ENCODE measurements at regions not wholly inside any gene's neighbourhood (a gene's known extent, or its start where the extent isn't known, plus 50 kb on each side); places are given as distances from the start of the nearest gene placed in this dataset.

DNA sequence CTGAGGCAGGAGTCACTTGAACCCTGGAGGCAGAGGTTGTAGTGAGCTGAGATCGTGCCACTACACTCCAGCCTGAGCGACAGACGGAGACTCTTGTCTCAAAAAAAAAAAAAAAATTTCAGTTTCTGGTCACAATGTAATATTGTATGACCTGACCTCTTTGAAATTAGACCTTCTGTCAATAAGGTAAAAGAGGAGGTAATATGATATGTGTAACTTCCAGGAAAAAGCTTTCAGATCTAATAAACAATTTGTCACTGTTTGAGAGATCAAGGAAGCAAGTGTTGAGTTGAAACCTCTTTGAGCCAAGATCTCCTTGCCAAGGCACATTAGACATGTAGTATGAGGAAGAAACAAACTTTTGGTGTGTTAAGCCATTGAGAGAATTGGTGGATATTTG, 101.7 kb upstream of the ATF7IP start:
- Mint-ChIP-seq H3K27ac (no peak overlapping the region), H3K4me1 (ENCODE audit: low read depth) (peaks cover 16% of the 10 kb centered on the region), H3K36me3 (ENCODE audit: low read depth) (no peaks in the 10 kb centered on the region), H3K27me3 (ENCODE audit: insufficient read depth) (no peaks in the 10 kb centered on the region), H3K9me3 (peaks cover 25% of the 10 kb centered on the region), H3K4me3 (no peak overlapping the region)
- DNase-seq (ENCODE audit: low spot score): no peak
- intact Hi-C loops (cut with micrococcal nuclease): no loop called here

DNA sequence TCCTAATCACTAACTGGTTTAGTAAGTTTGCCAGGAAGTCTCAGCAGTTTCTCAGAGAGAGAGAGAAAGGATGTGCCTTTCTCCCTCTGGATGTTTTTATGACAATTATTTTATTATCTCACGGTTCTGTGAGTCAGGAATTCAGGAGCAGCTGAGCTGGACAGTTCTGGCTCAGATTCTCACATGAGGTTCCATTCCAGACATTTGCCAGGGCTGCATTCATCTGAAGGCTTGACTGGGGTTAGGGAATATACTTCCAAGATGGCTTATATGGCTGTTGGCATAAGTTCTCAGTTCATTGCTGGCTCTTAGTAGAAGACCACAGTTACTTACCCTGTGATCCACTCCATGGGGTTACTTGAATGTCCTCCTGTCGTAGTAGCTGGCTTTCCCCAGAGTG, 101.2 kb upstream of the ATF7IP start:
- Mint-ChIP-seq H3K27ac (no peak overlapping the region), H3K36me3 (ENCODE audit: low read depth) (no peaks in the 10 kb centered on the region), H3K27me3 (ENCODE audit: insufficient read depth) (no peaks in the 10 kb centered on the region), H3K4me1 (ENCODE audit: low read depth) (peaks cover 11% of the 10 kb centered on the region), H3K9me3 (peaks cover 28% of the 10 kb centered on the region), H3K4me3 (no peak overlapping the region)
- no peak for DNase-seq (ENCODE audit: low spot score)
- intact Hi-C loops (cut with micrococcal nuclease): no loop called here

DNA sequence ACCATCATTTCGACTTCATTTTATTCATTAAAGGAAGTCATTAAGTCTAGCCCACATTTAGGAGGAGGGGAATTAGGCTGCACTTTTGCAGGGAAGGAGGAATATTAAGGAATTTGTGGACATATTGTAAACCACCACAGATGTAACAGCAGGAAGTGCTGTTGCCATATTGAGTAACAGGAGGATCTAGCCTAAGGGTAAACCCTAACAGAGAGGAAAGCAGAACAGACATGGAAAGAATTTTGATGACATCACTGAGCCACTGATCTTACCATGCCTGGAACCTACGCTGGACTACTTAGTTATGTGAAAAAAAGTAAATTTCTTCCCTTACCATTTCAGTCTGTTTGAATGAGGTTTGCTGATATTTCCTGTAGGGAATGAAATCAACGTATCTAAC, 100.7 kb upstream of the ATF7IP start:
- Mint-ChIP-seq H3K36me3 (ENCODE audit: low read depth) (no peaks in the 10 kb centered on the region), H3K4me1 (ENCODE audit: low read depth) (peaks cover 11% of the 10 kb centered on the region), H3K27me3 (ENCODE audit: insufficient read depth) (no peaks in the 10 kb centered on the region), H3K4me3 (no peak overlapping the region), H3K9me3 (peaks cover 28% of the 10 kb centered on the region), H3K27ac (no peak overlapping the region)
- intact Hi-C loops (cut with micrococcal nuclease): no loop called here
- DNase-seq (ENCODE audit: low spot score): no peak

DNA sequence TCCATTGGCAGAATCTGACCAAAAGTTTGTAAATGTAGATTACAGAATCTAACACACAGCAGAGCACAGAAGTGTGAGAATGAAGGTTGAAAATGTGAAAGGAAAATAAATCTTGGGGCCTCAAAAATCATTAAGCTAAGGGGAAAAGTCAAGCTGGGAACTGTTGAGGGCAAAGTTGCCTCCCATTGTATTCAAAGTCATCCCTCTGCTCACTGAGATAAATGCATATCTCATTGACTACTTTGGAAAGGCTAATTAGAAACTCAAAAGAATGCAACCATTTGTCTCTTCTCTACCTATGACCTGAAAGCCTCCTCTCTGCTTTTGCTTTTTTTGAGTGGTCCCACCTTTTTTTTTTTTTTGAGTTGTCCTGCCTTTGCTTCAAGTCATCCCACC, 97.4 kb upstream of the ATF7IP start:
- no peak overlapping the region for H3K27ac Mint-ChIP-seq
- no peak for DNase-seq (ENCODE audit: low spot score)
- H3K4me3 Mint-ChIP-seq: no peak overlapping the region
- intact Hi-C loops (cut with micrococcal nuclease): no loop called here
- peaks cover 1% of the 10 kb centered on the region for H3K27me3 Mint-ChIP-seq (ENCODE audit: insufficient read depth)
- H3K4me1 Mint-ChIP-seq (ENCODE audit: low read depth): peaks cover 9% of the 10 kb centered on the region
- peaks cover 34% of the 10 kb centered on the region for H3K9me3 Mint-ChIP-seq
- H3K36me3 Mint-ChIP-seq (ENCODE audit: low read depth): peaks cover 9% of the 10 kb centered on the region

DNA sequence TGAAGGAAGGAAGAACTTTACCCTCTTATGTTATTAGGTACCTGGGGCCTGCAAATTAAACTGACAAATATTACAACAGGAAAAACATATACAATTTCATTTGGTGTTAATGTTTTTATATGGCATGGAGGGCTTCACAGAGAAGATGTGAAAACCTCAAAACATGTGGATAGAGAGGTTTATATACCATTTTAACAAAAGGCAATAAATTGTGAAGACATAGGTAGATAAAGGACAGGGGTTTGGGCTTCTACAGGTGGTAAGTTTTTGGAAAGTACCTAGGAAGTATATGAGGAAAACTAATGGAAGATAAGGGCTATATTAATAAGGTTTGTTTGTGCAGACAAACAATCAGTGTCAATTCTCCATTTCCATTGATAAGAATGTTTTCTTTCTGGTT, 95.1 kb upstream of the ATF7IP start:
- intact Hi-C loops (cut with micrococcal nuclease): no loop called here
- no peak overlapping the region for H3K27ac Mint-ChIP-seq
- H3K9me3 Mint-ChIP-seq: peaks cover 29% of the 10 kb centered on the region
- peaks cover 12% of the 10 kb centered on the region for H3K36me3 Mint-ChIP-seq (ENCODE audit: low read depth)
- DNase-seq (ENCODE audit: low spot score): no peak
- peaks cover 1% of the 10 kb centered on the region for H3K27me3 Mint-ChIP-seq (ENCODE audit: insufficient read depth)
- peaks cover 10% of the 10 kb centered on the region for H3K4me1 Mint-ChIP-seq (ENCODE audit: low read depth)
- no peak overlapping the region for H3K4me3 Mint-ChIP-seq

DNA sequence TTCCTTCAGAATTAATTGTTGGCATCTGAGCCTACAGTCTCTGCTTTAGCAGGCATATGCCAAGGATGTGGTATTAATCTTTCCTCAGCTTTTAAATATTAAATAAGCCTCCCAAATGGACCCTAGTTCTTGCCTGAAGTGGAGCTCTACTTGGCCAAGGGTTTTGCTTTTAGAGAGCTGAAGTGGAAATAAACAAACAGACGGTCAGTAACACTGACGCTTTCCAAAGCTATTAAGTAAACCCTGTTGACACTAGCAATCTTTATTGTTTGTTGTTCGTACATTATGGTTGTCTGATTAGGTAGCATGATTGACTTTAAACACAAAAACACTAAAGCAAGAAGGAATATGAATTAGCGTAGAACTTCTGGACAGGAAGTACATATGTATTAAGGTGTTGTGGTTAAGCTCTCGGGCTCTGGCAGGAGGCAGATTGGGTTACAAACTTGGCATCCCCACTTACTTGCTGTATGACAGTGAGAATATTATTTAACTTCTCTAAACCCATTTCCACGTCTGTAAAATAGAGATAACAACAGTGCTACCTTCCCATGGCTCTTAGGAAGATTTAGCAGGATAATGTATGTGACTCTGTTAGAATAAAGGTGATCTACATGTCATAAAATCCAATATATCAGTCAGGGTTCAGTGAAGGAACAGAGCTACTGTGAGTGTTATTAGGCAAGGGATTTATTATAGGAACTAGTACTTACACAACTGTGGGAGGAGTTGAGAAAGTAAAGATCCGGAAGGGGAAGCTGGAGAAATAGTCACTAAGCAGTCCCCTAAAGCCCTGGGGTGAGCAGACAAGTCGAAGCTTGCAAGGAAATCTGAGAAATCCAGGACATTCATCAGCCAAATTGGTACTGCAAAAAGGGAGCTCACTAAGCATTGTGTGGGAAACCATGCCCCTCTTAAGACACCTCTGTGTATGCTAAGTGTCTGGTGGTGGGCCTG, 92.2 kb upstream of the ATF7IP start:
- H3K27ac Mint-ChIP-seq: no peak overlapping the region
- peaks cover 35% of the 10 kb centered on the region for H3K9me3 Mint-ChIP-seq
- H3K4me1 Mint-ChIP-seq (ENCODE audit: low read depth): peaks cover 17% of the 10 kb centered on the region
- intact Hi-C loops (cut with micrococcal nuclease): no loop called here
- peaks cover 12% of the 10 kb centered on the region for H3K36me3 Mint-ChIP-seq (ENCODE audit: low read depth)
- no peak overlapping the region for H3K4me3 Mint-ChIP-seq
- peaks cover 1% of the 10 kb centered on the region for H3K27me3 Mint-ChIP-seq (ENCODE audit: insufficient read depth)
- DNase-seq (ENCODE audit: low spot score): no peak

DNA sequence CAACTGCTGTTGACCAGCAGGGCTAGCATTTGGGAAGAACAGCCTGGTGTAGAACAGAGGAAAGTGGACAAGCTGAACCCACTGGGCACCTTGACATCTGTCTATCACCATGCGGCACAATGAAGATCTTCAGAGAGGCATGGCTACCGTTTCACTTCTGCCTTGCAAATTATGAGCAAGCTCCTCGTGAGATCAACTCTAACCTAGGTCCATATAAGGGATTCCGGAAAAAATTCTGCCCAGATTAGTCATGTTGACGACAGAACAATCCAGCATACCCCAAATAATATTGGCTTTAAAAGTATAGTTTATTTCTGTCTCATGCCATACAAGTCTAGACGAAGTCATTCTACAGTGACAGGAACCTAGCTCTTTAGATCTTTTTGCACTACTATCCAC, 91.6 kb upstream of the ATF7IP start:
- H3K4me1 Mint-ChIP-seq (ENCODE audit: low read depth): peaks cover 17% of the 10 kb centered on the region
- intact Hi-C loops (cut with micrococcal nuclease): no loop called here
- no peak overlapping the region for H3K4me3 Mint-ChIP-seq
- peaks cover 12% of the 10 kb centered on the region for H3K36me3 Mint-ChIP-seq (ENCODE audit: low read depth)
- peaks cover 39% of the 10 kb centered on the region for H3K9me3 Mint-ChIP-seq
- H3K27me3 Mint-ChIP-seq (ENCODE audit: insufficient read depth): peaks cover 1% of the 10 kb centered on the region
- DNase-seq (ENCODE audit: low spot score): no peak
- no peak overlapping the region for H3K27ac Mint-ChIP-seq

DNA sequence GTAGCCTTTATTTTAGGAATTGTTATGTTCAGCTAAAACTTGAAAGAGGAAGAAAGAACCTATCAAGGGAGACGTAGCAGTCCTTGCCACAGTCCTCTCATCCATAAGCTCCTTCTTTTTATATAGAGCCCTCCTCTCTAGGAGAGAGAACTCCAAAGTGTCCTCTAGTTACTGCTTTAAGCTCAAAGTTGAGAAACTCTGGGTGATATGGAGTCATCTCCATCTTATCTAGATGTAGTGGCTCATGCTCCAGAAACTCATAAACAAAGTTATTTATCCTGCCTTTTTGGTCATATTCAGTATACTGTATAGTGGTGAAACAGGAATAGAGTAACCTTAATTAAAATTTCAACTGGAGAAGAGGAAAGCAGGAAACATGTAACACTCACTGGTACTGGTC, 90.4 kb upstream of the ATF7IP start:
- Mint-ChIP-seq H3K4me1 (ENCODE audit: low read depth) (peaks cover 17% of the 10 kb centered on the region), H3K4me3 (no peak overlapping the region), H3K27ac (no peak overlapping the region), H3K9me3 (peaks cover 36% of the 10 kb centered on the region), H3K36me3 (ENCODE audit: low read depth) (peaks cover 11% of the 10 kb centered on the region), H3K27me3 (ENCODE audit: insufficient read depth) (peaks cover 1% of the 10 kb centered on the region)
- no peak for DNase-seq (ENCODE audit: low spot score)
- intact Hi-C loops (cut with micrococcal nuclease): loop anchor here (5.0 kb wide), 1 partner anchor 92 kb away; the partner anchor contains the start of gene ATF7IP

DNA sequence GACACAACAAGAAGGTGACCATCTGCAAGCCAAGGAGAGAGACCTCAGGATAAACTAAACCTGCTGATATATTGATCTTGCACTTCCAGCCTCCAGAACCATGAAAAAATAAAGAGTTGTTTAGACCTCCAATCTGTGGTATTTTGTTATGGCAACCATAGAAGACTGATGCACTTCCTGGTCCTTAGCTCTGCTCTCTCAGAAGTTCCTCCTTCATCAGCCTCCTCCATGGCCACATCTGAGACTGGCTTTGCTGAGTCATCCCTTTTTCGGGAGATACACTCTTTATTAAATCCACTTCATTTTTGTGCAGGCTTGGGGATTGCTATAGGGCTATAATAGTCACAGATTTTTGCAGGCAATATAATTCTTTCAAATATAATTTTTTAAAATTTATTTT, 89.6 kb upstream of the ATF7IP start:
- Mint-ChIP-seq H3K27ac (no peak overlapping the region), H3K4me1 (ENCODE audit: low read depth) (peaks cover 17% of the 10 kb centered on the region), H3K27me3 (ENCODE audit: insufficient read depth) (no peaks in the 10 kb centered on the region), H3K4me3 (no peak overlapping the region), H3K9me3 (peaks cover 34% of the 10 kb centered on the region), H3K36me3 (ENCODE audit: low read depth) (peaks cover 9% of the 10 kb centered on the region)
- DNase-seq (ENCODE audit: low spot score): no peak
- intact Hi-C loops (cut with micrococcal nuclease): loop anchor here (5.0 kb wide), 1 partner anchor 91 kb away; the partner anchor contains the start of gene ATF7IP

DNA sequence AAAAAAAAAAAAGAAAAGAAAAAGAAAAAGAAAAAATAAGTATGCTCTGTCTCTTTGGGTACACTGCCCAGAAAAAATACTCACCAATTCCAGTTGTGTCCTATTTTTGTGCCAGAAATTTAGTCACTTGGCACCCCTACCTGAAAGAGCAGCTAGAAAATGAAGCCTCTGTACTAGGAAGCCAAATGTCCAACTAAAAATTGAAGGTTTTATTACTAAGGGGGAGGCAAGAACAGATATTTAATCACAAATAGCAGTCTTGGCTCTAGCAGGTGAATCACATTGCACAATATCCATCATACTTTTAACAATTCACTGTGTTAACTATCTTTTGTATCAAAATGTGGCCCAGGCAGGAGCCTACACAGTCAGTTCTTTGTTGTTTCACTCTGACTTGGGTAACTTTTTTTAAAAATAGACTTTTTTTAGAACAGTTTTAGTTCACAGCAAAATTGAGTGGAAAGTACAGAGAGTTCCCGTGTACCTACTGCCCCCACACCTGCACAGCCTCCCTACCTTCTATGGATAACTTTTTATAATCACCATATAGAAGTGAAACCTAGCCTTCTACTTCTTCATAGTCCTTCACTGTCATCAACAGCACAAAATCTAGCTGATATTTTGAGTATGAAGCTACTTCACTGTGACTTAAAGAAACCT, 87.1 kb upstream of the ATF7IP start:
- intact Hi-C loops (cut with micrococcal nuclease): loop anchor here (2.0 to 5.0 kb wide), 2 partner anchors 22 to 89 kb away; partner anchors contain the start of gene ATF7IP
- H3K9me3 Mint-ChIP-seq: peaks cover 32% of the 10 kb centered on the region
- H3K27ac Mint-ChIP-seq: no peak overlapping the region
- H3K4me3 Mint-ChIP-seq: no peak overlapping the region
- H3K27me3 Mint-ChIP-seq (ENCODE audit: insufficient read depth): no peaks in the 10 kb centered on the region
- peaks cover 10% of the 10 kb centered on the region for H3K4me1 Mint-ChIP-seq (ENCODE audit: low read depth)
- peaks cover 5% of the 10 kb centered on the region for H3K36me3 Mint-ChIP-seq (ENCODE audit: low read depth)
- no peak for DNase-seq (ENCODE audit: low spot score)

DNA sequence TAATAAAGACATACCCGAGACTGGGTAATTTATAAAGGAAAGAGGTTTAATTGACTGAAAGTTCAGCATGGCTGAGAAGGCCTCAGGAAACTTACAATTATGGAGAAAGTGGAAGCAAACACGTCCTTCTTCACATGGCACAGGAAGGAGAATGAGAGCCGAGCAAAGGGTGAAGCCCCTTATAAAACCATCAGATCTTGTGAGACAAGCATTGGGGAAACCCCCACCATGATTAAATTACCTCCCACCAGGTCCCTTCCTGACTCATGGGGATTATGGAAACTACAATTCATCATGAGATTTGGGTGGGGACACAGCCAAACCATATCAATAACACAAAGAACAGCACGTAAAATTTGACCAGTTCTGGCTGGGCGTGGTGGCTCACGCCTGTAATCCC, 85.6 kb upstream of the ATF7IP start:
- intact Hi-C loops (cut with micrococcal nuclease): loop anchor here (2.0 to 5.0 kb wide), 2 partner anchors 23 to 87 kb away; partner anchors contain the start of gene ATF7IP
- no peak overlapping the region for H3K27ac Mint-ChIP-seq

DNA sequence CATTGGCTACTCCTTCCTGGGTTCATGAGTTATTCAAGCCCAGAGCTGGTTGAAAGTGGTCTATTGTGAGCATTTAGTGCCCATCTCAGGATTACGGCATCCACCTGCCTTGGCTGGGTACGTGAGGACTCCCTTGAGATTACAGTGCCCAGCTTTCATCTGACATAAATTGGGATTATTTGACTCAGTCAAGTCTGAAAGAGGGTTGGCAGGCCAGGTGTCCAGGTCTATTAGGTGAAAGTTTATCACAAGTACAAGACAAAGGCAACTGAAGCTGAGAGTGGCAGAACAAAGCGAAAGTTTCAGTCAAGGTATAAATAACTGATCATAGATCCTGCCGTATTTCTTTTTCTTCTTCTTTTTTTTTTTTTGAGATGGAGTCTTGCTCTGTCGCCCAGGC, 84.6 kb upstream of the ATF7IP start:
- no peak overlapping the region for H3K27ac Mint-ChIP-seq

More for the DNA sequence above, 85.6 kb upstream of the ATF7IP start:
- no peak for DNase-seq (ENCODE audit: low spot score)
- Mint-ChIP-seq H3K4me3 (no peak overlapping the region), H3K9me3 (peaks cover 37% of the 10 kb centered on the region), H3K36me3 (ENCODE audit: low read depth) (peaks cover 5% of the 10 kb centered on the region), H3K27me3 (ENCODE audit: insufficient read depth) (no peaks in the 10 kb centered on the region), H3K4me1 (ENCODE audit: low read depth) (peaks cover 7% of the 10 kb centered on the region)

DNA sequence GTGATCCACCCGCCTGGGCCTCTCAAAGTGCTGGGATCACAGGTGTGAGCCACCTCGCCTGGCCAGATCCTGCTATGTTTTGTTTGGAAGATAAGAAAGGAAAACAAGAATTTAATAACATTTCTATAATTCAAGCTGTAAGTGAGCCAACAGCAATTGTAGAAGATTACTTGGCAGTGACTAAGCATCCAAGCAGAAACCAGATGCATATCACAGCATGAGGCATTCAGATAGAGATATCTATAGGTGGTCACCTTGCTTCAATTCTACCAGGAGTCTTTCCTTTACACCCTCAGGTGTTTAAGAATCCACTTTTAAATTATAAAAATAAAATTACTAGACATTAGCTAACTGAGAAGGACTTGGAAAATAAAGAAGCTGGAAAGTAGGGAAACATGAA, 83.9 kb upstream of the ATF7IP start:
- H3K4me1 Mint-ChIP-seq (ENCODE audit: low read depth): no peaks in the 10 kb centered on the region
- intact Hi-C loops (cut with micrococcal nuclease): no loop called here
- H3K27ac Mint-ChIP-seq: no peak overlapping the region

More for the DNA sequence above, 84.6 kb upstream of the ATF7IP start:
- no peak for DNase-seq (ENCODE audit: low spot score)
- peaks cover 27% of the 10 kb centered on the region for H3K9me3 Mint-ChIP-seq
- intact Hi-C loops (cut with micrococcal nuclease): no loop called here
- H3K36me3 Mint-ChIP-seq (ENCODE audit: low read depth): peaks cover 5% of the 10 kb centered on the region
- H3K4me3 Mint-ChIP-seq: no peak overlapping the region
- no peaks in the 10 kb centered on the region for H3K27me3 Mint-ChIP-seq (ENCODE audit: insufficient read depth)
- peaks cover 3% of the 10 kb centered on the region for H3K4me1 Mint-ChIP-seq (ENCODE audit: low read depth)

More for the DNA sequence above, 83.9 kb upstream of the ATF7IP start:
- DNase-seq (ENCODE audit: low spot score): no peak
- Mint-ChIP-seq H3K36me3 (ENCODE audit: low read depth) (peaks cover 5% of the 10 kb centered on the region), H3K9me3 (peaks cover 26% of the 10 kb centered on the region), H3K4me3 (no peak overlapping the region), H3K27me3 (ENCODE audit: insufficient read depth) (no peaks in the 10 kb centered on the region)
